Stimulated activated naive CD8-positive, alpha-beta T cell treated with anti-CD3 and anti-CD28 coated beads, Interleukin-15, Interleukin-2, amounts not matched to agents 100 U/mL and 50 U/mL, for 24 hours (primary cell): ENCODE measurements at regions not wholly inside any gene's neighbourhood (a gene's known extent, or its start where the extent isn't known, plus 50 kb on each side); places are given as distances from the start of the nearest gene placed in this dataset.

Experiments used
- ATAC-seq: fragments of 150-1000 bp; cut with Tn5 transposase; one replicate; pipeline ENCODE4 v1.10.0; 2021
- DNase-seq: peaks from one replicate; pipeline ENCODE4 v3.0.0; 2021

DNA sequence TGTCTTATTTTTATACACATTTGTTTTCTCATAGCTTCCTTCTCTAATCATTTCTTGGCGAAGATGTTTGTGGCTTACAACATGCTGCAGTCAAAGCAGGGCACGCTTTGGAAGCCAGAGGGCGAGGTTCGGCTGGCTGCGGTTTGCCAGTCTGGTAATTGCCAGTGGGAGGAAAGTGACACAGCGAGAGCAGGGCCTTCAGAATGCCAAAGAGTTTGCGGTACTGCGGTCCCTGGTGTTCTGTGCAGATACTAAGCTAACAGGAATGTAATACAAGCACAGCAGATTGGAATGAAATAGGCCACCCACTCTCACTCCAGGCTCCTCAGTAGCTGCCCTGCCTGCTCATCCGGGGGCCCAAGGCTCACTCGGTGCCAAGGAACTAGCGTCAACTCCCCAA is 58.7 kb upstream of the TGM3 start:
- DNase-seq (no peak), ATAC-seq (no peak)

DNA sequence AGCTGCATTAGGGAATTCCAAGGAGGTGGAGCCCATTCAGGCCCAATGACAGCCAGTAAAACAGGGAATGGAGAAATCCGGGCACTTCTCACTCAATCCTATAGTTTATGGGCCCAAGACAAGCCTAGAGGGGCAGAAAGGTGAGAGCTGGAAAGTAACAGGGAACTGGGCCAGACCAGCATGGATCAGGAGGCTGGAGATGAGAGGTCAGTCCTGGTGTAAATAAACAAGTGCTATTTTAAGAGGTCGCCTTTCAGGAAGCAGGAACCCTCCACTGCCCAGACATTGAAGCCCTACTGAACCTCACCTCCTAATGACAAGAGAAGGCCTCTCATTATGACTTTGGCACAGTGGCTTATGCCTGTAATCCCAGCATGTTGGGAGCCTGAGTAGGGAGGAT is 57.2 kb upstream of the TGM3 start:
- ATAC-seq, result no peak
- DNase-seq, result no peak

DNA sequence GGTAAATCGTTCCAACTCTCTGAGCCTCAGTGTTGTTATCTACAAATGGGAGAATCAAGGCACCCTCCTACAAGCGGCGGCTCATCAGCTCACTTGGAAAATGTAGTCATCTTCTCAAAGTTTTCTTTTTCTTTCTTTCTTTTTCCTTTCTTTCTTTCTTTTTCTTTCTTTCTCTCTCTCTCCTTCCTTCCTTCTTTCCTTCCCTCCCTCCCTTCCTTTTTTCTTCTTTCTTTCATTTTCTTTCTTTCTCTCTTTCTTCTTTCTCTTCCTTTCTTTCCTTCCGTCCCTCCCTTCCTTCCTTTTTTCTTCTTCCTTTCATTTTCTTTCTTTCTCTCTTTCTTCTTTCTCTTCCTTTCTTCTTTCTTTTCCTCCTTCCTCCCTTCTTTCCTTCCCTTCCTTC is 55.0 kb upstream of the TGM3 start:
- ATAC-seq (no peak), DNase-seq (no peak)

DNA sequence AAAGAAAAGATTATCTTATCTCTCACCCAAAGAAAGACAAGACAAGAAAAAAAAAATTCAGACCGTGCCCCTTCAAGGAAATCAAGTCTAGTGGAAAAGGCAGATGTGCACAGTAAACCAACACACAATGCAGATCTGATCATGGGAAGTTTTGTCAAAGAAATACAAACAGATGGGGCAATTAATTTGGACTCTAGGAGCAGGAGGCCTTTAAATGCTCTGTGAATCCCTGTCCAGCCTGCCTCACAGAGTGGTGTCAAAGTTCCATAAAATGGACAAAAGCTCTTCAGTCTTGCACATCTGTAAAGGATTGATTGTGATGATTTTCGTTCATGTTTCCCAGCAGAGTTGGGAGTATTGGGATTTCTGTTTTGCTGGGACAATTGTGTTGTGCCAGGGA is 53.1 kb upstream of the TGM3 start:
- ATAC-seq, result no peak

DNA sequence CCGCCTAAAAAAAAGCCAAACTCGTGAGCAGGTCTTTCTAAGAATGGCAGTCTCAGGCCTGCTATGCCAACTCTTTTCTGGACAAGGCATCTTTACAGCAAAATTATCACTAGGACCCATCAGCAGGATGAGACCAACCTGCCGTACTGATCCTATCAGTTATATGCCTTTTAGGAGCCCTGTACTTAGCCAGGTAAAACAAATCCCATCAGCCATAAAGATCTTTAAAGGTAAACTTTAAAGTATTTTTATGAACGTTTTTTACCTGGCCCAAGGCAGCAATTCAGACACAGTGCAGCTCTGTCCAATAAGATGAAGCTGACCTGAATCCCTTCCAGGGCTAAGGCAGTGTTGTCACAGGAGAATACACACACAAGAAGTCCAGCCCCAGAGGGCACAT is 51.3 kb upstream of the TGM3 start:
- ATAC-seq (no peak), DNase-seq (no peak)

More for the DNA sequence above, 53.1 kb upstream of the TGM3 start:
- no peak for DNase-seq

DNA sequence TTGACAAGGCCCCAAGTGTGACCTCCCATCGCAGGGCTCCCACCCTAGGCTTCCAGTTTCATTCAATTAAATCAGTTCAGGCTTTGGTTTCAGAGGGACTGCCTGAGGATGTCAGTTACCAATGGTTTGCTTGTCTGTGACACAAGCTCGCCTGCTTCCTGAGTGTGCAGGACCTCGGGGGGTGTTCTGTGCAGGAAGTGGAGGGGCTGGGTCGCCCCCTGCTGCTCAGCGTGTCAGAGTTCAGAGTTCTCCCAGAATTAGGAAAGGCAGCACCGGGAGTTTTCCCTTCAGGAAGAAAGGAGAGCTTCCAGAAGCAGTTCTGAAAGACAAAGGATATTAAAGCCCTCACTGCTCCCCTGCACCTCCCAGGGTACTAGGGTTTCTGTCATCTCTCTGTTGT is 50.8 kb upstream of the TGM3 start:
- ATAC-seq (no peak), DNase-seq (no peak)

DNA sequence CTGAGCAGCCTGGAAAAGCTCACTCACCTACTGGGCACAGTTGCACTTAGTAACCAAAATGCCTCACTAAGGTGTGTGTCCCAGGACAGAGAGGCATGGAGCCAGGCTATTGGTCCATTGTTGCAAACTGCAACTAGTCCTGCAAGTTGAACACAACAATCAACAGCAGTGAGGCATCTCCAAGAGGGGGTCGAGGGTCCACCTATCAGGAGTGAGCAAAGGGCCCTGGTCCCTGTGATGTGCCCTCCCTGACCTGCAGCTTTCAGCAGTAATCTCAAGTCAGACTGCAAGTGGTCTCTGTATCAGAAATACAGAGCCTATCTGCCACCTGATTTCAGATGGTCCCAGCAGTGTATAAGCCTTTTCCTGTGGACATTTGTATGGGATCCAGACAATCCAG is 50.2 kb upstream of the TGM3 start:
- ATAC-seq (no peak), DNase-seq (no peak)
